Spleen (tissue), 11 donors: ENCODE measurements at regions not wholly inside any gene's neighbourhood (a gene's known extent, or its start where the extent isn't known, plus 50 kb on each side); places are given as distances from the start of the nearest gene placed in this dataset.

Experiments used
- DNase-seq: peaks from one replicate; pipeline ENCODE4 v3.0.0-alpha.2; 2020
- H3K27ac ChIP-seq, 8 donors: fragments of 200-600 bp; sonication (generic) in 7 of 8; 1 replicate in 4 of 8; 2 replicates in 4 of 8; pipeline versions ENCODE4 v1.5.0 to v1.8.0; 2016 to 2021; ENCODE audit warnings: inconsistent platforms in 4 of 8, mild to moderate bottlenecking in 4 of 8, moderate library complexity in 1 of 8
- H3K27me3 ChIP-seq, 7 donors: fragments of 200-600 bp; sonication (generic) in 6 of 7; replicated peaks in 1 of 7; 1 replicate in 4 of 7; 2 replicates in 3 of 7; pipeline versions ENCODE4 v1.5.0 to v1.8.0; 2016 to 2021; ENCODE audit warnings: inconsistent platforms in 3 of 7, mild to moderate bottlenecking in 1 of 7
- H3K36me3 ChIP-seq, 6 donors: fragments of 200-600 bp; sonication (generic) in 5 of 6; 1 replicate in 4 of 6; 2 replicates in 2 of 6; pipeline versions ENCODE4 v1.5.0 to v1.8.0; 2016 to 2021; ENCODE audit warnings: inconsistent platforms in 2 of 6
- H3K4me1 ChIP-seq, 6 donors: fragments of 200-600 bp; sonication (generic) in 5 of 6; 1 replicate in 3 of 6; 2 replicates in 3 of 6; pipeline versions ENCODE4 v1.5.0 to v1.8.0; 2016 to 2021; ENCODE audit warnings: inconsistent platforms in 3 of 6
- H3K4me3 ChIP-seq, 8 donors: fragments of 200-600 bp; sonication (generic) in 7 of 8; 1 replicate in 4 of 8; 2 replicates in 4 of 8; pipeline versions ENCODE4 v1.5.0 to v1.8.0; 2016 to 2021; ENCODE audit warnings: inconsistent platforms in 4 of 8, mild to moderate bottlenecking in 4 of 8, moderate library complexity in 2 of 8
- H3K9me3 ChIP-seq, 8 donors: fragments of 200-600 bp; sonication (generic) in 7 of 8; 1 replicate in 4 of 8; 2 replicates in 4 of 8; pipeline versions ENCODE4 v1.5.0 to v1.8.0; 2016 to 2021; ENCODE audit warnings: inconsistent platforms in 4 of 8
- CTCF ChIP-seq, 11 experiments: fragments of 200-600 bp in 7 of 11; fragments of 450-650 bp in 4 of 11; sonication (generic) in 4 of 11; IDR thresholded peaks in 8 of 11; conservative IDR thresholded peaks in 3 of 11; 1 replicate in 7 of 11; 2 replicates in 4 of 11; pipeline versions ENCODE4 v1.4.0 to v1.8.0; 2016 to 2021; ENCODE audit warnings: antibody characterized with exemption in 11 of 11, inconsistent platforms in 4 of 11, mild to moderate bottlenecking in 1 of 11
- POLR2A ChIP-seq, 3 donors: fragments of 450-650 bp; IDR thresholded peaks; one replicate each; pipeline ENCODE4 v1.5.1; 2017; ENCODE audit warnings: antibody characterized with exemption in 3 of 3, mild to moderate bottlenecking in 1 of 3
- POLR2AphosphoS5 ChIP-seq, 3 donors: sonication (generic); formaldehyde crosslinking; IDR thresholded peaks; one replicate each; pipeline ENCODE4 v1.5.1; 2017; ENCODE audit warnings: antibody characterized with exemption in 3 of 3
- WGBS, 5 donors: extraction: QIAGEN DNeasy Blood & Tissue Kit in 3 of 5; methylation state at CpG; one replicate each; pipeline versions ENCODE4 v1.1.5 to v1.1.7; 2013 to 2018; 5-methylcytosine and 5-hydroxymethylcytosine counted together
- intact Hi-C: fragments of 100-400 bp; cut with DNase I; formaldehyde crosslinking; loops from one replicate; pipeline ENCODE4 v1.15.0; 2023; ENCODE audit warnings: low total_unique reads
- donor health status: healthy with polysubstance abuse.
- donor health status: DM: no; HTN: no; CAD: no; lungs with moderate emphysema.
- donor health status: DM: no; HTN: no; CAD: no.
- donor health status: Bipolar disorder and iron deficiency.
- donor health status: healthy.
- donor health status: DM: no; HTN: no; CAD: no.
- donor health status: DM: yes; HTN: yes; CAD: no.

GRCh38 chr2:223338016-223338415, 264.1 kb downstream of the SCG2 start:
- Histone ChIP-seq H3K4me1 (no peaks in the 10 kb centered on the region), H3K36me3 (no peaks in the 10 kb centered on the region), H3K27me3 (no peaks in the 10 kb centered on the region), H3K4me3 (no peak overlapping the region), H3K27ac (no peak overlapping the region), H3K9me3 (peaks cover 0 to 8% (median 0%) of the 10 kb centered on the region in 8 donors)
- no peak for DNase-seq
- 72 to 93% (median 77%) methylated on average over 1 of the region's 1 CpG for WGBS, 5 donors
- intact Hi-C loops = no loop called here
- TF ChIP-seq POLR2AphosphoS5 (IDR thresholded peaks at IDR 0.05) (no peak), POLR2A (IDR thresholded peaks at IDR 0.05) (no peak), CTCF (IDR thresholded peaks at IDR 0.05 in 8 of 11, conservative IDR thresholded peaks at IDR 0.05 in 3 of 11) (no peak)

GRCh38 chr2:223357076-223357475, 245.1 kb downstream of the SCG2 start:
- no peaks in the 10 kb centered on the region for H3K4me1 ChIP-seq
- TF ChIP-seq CTCF (IDR thresholded peaks at IDR 0.05 in 8 of 11, conservative IDR thresholded peaks at IDR 0.05 in 3 of 11) (no peak), POLR2AphosphoS5 (IDR thresholded peaks at IDR 0.05) (no peak), POLR2A (IDR thresholded peaks at IDR 0.05) (no peak)
- peaks cover 0 to 28% (median 12%) of the 10 kb centered on the region in 8 donors for H3K9me3 ChIP-seq
- no peak for DNase-seq
- no peak overlapping the region for H3K27ac ChIP-seq
- intact Hi-C loops = no loop called here
- no peaks in the 10 kb centered on the region for H3K36me3 ChIP-seq
- H3K4me3 ChIP-seq = no peak overlapping the region
- 17 to 58% (median 50%) methylated on average over 1 of the region's 1 CpG for WGBS, 5 donors
- no peaks in the 10 kb centered on the region for H3K27me3 ChIP-seq

- no peak for DNase-seq
- no peak overlapping the region for H3K27ac ChIP-seq
- H3K4me3 ChIP-seq = no peak overlapping the region
- WGBS, 5 donors = 82 to 94% (median 90%) methylated on average over 6 of the region's 6 CpGs
- H3K4me1 ChIP-seq = no peaks in the 10 kb centered on the region
- intact Hi-C loops = no loop called here
- no peaks in the 10 kb centered on the region for H3K9me3 ChIP-seq
- H3K27me3 ChIP-seq = no peaks in the 10 kb centered on the region
- no peaks in the 10 kb centered on the region for H3K36me3 ChIP-seq
- TF ChIP-seq CTCF (IDR thresholded peaks at IDR 0.05 in 8 of 11, conservative IDR thresholded peaks at IDR 0.05 in 3 of 11) = no peak
- TF ChIP-seq POLR2A (IDR thresholded peaks at IDR 0.05) = no peak
- no peak for TF ChIP-seq POLR2AphosphoS5 (IDR thresholded peaks at IDR 0.05)
Measured at GRCh38 chr2:223363085-223363484, 239.1 kb downstream of the SCG2 start.

- H3K27ac ChIP-seq = no peak overlapping the region
- intact Hi-C loops = no loop called here
- TF ChIP-seq CTCF (IDR thresholded peaks at IDR 0.05 in 8 of 11, conservative IDR thresholded peaks at IDR 0.05 in 3 of 11) (no peak), POLR2A (IDR thresholded peaks at IDR 0.05) (no peak), POLR2AphosphoS5 (IDR thresholded peaks at IDR 0.05) (no peak)
- no peaks in the 10 kb centered on the region for H3K9me3 ChIP-seq
- DNase-seq = no peak
- H3K27me3 ChIP-seq = no peaks in the 10 kb centered on the region
- WGBS, 5 donors = 45 to 66% (median 52%) methylated on average over 5 of the region's 5 CpGs
- H3K36me3 ChIP-seq = no peaks in the 10 kb centered on the region
- H3K4me3 ChIP-seq = no peak overlapping the region
- no peaks in the 10 kb centered on the region for H3K4me1 ChIP-seq
Measured at GRCh38 chr2:223365158-223365679, 236.9 kb downstream of the SCG2 start.
